ENCODE measurements at regions not wholly inside any gene's neighbourhood (a gene's known extent, or its start where the extent isn't known, plus 50 kb on each side); places are given as distances from the start of the nearest gene placed in this dataset.

DNA sequence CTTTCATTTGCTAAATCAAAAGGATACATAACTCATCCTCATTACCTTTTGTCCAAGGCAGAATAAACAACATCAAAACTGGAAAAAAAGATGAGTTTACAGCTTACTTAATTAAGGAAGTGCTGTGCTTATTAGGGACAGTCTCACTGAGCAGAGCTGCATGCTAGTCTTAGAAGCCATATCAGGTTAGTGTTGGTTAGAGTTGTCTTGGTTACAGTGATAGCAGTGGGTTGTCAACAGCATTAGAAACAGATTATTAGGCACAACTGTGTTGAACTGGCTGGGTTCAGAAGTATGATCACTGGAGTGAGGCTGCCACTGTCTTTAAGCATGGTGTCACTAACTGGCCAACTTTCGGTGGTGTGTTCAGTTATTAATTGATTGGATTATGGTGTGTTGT is 503.9 kb upstream of the IGFBP3 start:
- DNase-seq (ENCODE audit: low spot score): no peak
- Mint-ChIP-seq H3K4me3 (no peak overlapping the region), H3K27me3 (ENCODE audit: insufficient read depth) (no peaks in the 10 kb centered on the region), H3K9me3 (no peaks in the 10 kb centered on the region), H3K4me1 (ENCODE audit: low read depth) (no peaks in the 10 kb centered on the region), H3K27ac (no peak overlapping the region), H3K36me3 (ENCODE audit: low read depth) (no peaks in the 10 kb centered on the region)
- intact Hi-C loops (cut with micrococcal nuclease): no loop called here

DNA sequence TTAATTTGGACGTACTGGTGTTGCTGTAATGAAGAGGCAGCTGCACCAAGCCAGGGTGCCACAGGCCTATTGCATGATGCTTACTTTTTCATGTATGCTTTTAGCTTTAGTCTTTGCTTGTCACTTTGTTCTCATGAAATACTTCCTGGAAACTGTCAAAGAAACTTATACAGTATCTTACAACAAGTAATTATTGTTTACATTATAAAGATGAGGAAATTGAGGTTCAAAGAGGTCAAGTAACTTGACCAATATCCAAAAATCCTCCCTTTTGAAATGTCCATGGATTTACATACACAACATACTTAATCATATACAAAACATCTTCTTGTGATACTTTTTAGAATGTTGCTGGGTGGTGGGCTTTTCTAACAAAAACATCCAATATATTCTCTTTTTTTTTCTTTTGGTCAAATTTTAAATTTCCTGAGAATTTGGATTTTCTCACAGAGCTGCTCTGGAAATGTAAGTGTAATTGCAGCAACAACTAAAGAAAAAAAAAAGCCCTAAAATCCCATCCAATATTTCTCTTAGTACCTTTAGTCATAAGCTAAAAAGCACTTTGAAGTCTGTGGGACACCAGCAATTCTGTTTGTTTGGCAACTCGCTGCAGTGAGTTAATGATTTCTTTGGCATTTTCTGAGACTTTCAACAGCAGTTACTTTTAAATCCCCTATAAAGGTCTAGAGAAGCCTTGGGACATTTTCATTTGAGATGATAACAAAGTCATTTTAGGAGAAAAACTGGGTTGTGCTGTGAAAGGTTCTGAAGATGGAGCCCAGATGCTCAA is 500.6 kb upstream of the IGFBP3 start:
- Mint-ChIP-seq H3K9me3 (no peaks in the 10 kb centered on the region), H3K27ac (no peak overlapping the region), H3K36me3 (ENCODE audit: low read depth) (no peaks in the 10 kb centered on the region), H3K27me3 (ENCODE audit: insufficient read depth) (no peaks in the 10 kb centered on the region), H3K4me3 (no peak overlapping the region), H3K4me1 (ENCODE audit: low read depth) (no peaks in the 10 kb centered on the region)
- intact Hi-C loops (cut with micrococcal nuclease): no loop called here
- no peak for DNase-seq (ENCODE audit: low spot score)

DNA sequence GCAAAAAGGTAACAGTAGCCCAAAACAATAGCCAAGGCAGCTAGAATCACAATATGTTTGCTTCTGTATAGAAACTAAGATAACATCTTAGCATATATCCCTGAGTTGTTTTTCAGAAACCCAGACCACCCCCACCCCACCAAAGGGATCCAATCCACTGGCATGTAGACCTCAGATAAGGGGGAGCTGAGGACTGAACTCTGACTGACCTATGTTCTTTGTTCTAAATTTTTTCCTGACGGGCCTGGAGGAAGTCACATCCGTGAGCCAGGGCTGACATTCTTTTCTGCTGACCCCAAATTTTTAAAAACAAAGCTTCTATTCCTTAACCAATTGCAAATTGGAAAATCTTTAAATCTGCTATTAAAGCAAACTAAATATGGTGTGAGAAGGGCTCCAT is 493.9 kb upstream of the IGFBP3 start:
- intact Hi-C loops (cut with micrococcal nuclease): no loop called here
- no peak overlapping the region for H3K4me3 Mint-ChIP-seq
- H3K36me3 Mint-ChIP-seq (ENCODE audit: low read depth): no peaks in the 10 kb centered on the region
- peaks cover 8% of the 10 kb centered on the region for H3K9me3 Mint-ChIP-seq
- H3K27ac Mint-ChIP-seq: no peak overlapping the region
- DNase-seq (ENCODE audit: low spot score): no peak
- H3K27me3 Mint-ChIP-seq (ENCODE audit: insufficient read depth): peaks cover 3% of the 10 kb centered on the region
- H3K4me1 Mint-ChIP-seq (ENCODE audit: low read depth): no peaks in the 10 kb centered on the region

DNA sequence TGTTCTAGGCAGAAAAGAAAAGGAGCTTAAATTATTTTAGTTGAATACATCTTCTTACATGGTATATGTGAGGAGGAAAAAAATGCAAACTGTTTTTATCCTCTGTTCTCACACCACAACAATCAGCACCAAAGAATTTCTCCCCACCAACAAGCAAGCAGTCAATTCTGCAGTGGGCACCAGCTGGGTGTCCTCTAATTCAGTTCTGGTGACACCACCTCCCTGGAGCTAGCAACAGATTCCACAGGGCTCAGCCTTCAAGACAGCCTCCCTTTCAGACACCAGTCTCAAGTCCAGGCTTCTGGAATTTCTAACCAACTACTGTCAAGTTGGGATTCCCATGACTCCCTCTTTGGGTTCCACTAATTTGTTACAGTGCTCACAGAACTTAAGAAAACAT is 490.2 kb upstream of the IGFBP3 start:
- Mint-ChIP-seq H3K27me3 (ENCODE audit: insufficient read depth) (peaks cover 3% of the 10 kb centered on the region), H3K4me3 (no peak overlapping the region), H3K36me3 (ENCODE audit: low read depth) (no peaks in the 10 kb centered on the region), H3K27ac (no peak overlapping the region), H3K4me1 (ENCODE audit: low read depth) (no peaks in the 10 kb centered on the region), H3K9me3 (peaks cover 8% of the 10 kb centered on the region)
- no peak for DNase-seq (ENCODE audit: low spot score)
- intact Hi-C loops (cut with micrococcal nuclease): no loop called here

DNA sequence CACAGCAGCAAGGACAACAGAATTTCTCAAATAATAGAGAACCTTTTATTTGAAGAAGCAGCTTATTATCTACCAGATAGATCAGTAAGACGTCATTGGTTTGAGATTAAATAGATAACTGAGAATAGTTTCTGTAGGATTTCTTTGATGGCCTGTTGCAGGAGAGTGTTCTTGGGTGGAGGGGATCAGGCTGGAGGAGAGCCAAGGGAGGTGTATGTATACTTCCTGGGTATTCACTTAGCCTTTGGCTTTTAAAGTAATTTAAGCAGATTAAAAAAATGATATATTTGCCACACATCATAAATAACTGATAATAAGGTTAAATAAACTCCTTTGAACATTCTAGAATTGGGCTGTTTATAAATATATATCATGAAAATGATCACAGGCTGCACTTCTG is 486.1 kb upstream of the IGFBP3 start:
- intact Hi-C loops (cut with micrococcal nuclease): no loop called here
- no peaks in the 10 kb centered on the region for H3K9me3 Mint-ChIP-seq
- peaks cover 3% of the 10 kb centered on the region for H3K27me3 Mint-ChIP-seq (ENCODE audit: insufficient read depth)
- no peaks in the 10 kb centered on the region for H3K36me3 Mint-ChIP-seq (ENCODE audit: low read depth)
- H3K27ac Mint-ChIP-seq: no peak overlapping the region
- H3K4me1 Mint-ChIP-seq (ENCODE audit: low read depth): no peaks in the 10 kb centered on the region
- DNase-seq (ENCODE audit: low spot score): no peak
- no peak overlapping the region for H3K4me3 Mint-ChIP-seq

DNA sequence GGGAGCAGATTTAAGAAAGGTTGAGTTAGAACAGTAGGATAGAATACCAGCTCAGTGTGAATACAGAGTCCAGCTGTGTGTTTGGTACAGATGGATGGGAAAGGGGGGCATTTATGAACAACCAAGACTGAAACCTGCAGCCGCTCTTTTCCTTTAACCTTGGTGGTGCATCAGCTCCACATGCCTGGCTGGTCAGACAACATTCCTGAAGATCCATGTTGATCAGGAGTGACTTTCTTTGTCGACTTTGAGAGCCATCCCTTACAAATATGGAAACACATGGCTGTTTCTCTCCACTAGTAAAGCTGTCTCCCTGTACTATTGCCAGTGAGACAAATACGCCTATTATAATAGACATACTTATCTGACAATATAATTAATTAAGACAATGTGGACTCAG is 476.5 kb upstream of the IGFBP3 start:
- DNase-seq (ENCODE audit: low spot score): no peak
- peaks cover 3% of the 10 kb centered on the region for H3K9me3 Mint-ChIP-seq
- H3K27me3 Mint-ChIP-seq (ENCODE audit: insufficient read depth): no peaks in the 10 kb centered on the region
- H3K36me3 Mint-ChIP-seq (ENCODE audit: low read depth): no peaks in the 10 kb centered on the region
- H3K4me3 Mint-ChIP-seq: no peak overlapping the region
- no peaks in the 10 kb centered on the region for H3K4me1 Mint-ChIP-seq (ENCODE audit: low read depth)
- intact Hi-C loops (cut with micrococcal nuclease): no loop called here
- H3K27ac Mint-ChIP-seq: no peak overlapping the region

DNA sequence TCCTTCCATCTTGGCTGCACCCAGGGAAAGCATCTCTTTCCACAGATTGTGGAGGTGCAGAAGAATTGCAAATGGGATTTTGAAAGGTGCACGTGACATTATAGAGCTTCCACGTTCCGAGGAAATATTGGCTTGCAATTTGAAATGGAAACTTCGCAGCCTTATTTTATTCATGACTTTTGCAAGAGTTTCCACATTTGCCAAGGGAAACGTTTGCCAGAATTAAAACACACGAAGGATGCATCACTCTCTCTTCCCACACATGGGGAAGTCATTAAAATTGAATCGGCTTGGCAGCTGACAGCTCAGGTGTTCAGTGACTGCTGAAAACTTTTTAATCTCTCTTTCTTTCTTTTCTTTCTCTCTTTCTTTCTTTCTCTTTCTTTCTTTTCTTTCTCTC is 475.4 kb upstream of the IGFBP3 start:
- Mint-ChIP-seq H3K4me3 (no peak overlapping the region), H3K4me1 (ENCODE audit: low read depth) (no peaks in the 10 kb centered on the region), H3K36me3 (ENCODE audit: low read depth) (no peaks in the 10 kb centered on the region), H3K9me3 (peaks cover 3% of the 10 kb centered on the region), H3K27me3 (ENCODE audit: insufficient read depth) (no peaks in the 10 kb centered on the region), H3K27ac (no peak overlapping the region)
- intact Hi-C loops (cut with micrococcal nuclease): no loop called here
- no peak for DNase-seq (ENCODE audit: low spot score)

DNA sequence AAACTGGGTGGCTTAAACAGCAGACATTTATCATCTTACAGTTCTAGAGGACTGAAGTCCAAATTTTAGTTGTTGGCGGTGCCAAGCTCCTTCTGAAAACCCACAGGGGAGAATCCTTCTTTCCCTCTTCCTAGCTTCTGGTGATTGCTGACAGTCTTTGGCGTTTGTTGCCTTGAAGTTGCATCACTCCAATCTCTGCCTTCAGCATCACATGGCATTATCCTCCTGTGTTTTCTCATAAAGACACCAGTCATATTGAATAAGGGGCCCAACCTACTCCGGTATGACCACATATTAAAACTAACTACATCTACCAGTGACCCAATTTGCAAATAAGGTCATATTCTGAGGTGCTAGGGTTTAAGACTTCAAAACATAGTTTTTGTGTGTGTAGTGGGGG is 472.1 kb upstream of the IGFBP3 start:
- no peak for DNase-seq (ENCODE audit: low spot score)
- Mint-ChIP-seq H3K27me3 (ENCODE audit: insufficient read depth) (no peaks in the 10 kb centered on the region), H3K27ac (no peak overlapping the region), H3K9me3 (peaks cover 3% of the 10 kb centered on the region), H3K4me1 (ENCODE audit: low read depth) (no peaks in the 10 kb centered on the region), H3K4me3 (no peak overlapping the region), H3K36me3 (ENCODE audit: low read depth) (no peaks in the 10 kb centered on the region)
- intact Hi-C loops (cut with micrococcal nuclease): no loop called here

DNA sequence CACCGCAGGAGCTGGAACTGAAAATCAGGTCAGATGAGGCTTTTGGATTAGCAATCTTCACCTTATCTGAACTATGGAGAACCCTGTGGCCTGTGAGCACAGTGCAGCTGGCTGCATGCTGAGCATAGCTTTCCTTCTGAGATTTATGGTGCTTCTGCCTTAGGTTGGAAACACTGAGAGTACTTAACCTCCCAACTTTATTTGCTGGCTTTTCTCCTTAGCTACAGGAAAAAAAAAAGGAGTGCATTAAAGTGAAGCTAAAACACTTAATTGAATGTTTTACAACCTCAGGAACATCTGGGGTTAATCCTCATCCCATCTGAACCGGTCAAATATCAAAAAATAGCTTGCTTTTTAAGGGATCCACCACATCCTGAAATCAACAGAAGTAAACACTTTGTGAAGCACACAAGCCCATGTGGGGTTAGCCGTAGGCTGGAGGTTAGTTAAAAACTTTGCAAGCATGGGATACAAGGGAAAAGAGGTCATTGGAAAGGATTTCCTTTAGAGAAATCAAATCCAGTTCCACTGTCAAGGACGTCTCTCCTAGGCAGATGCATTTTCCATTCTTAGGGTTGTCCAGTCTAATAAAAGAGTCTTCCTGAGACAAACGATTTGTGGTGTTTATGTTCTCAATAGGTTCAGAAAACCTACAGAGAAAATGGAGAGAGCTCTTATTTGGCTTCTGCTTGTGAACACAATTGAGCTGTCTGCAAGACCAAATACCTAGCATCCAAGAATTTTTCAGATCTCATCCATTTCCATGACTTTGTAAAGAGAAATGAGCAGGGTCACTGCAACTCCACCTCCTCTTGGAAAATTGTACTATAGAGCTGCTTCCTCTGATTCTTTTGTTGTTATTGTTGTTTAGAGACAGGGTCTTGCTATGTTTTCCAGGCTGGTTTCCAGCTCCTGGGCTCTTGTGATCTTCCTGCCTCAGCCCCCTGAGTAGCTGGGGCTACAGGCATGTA is 470.4 kb upstream of the IGFBP3 start:
- Mint-ChIP-seq H3K4me3 (no peak overlapping the region), H3K36me3 (ENCODE audit: low read depth) (no peaks in the 10 kb centered on the region), H3K4me1 (ENCODE audit: low read depth) (no peaks in the 10 kb centered on the region), H3K27ac (no peak overlapping the region), H3K9me3 (peaks cover 3% of the 10 kb centered on the region), H3K27me3 (ENCODE audit: insufficient read depth) (no peaks in the 10 kb centered on the region)
- intact Hi-C loops (cut with micrococcal nuclease): no loop called here
- no peak for DNase-seq (ENCODE audit: low spot score)

DNA sequence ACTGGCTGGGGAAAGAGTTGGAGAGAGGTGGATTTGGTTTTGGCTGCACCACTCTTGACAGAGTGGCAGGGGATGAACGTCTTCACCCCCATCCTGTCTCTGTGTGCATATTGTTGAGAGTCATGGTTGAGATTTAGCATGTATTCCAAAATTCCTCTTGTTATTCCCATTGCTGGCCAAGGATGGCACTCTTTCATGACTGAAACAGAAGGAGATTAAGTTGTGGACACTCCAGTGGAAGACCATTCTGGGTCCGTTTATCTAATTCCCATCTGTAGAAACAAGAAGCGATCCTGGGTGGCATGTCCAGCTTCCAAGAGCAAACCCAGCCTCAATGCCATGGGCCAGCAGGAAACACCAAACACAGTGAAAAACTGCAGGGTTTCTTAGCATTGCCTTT is 469.0 kb upstream of the IGFBP3 start:
- intact Hi-C loops (cut with micrococcal nuclease): no loop called here
- peaks cover 3% of the 10 kb centered on the region for H3K9me3 Mint-ChIP-seq

DNA sequence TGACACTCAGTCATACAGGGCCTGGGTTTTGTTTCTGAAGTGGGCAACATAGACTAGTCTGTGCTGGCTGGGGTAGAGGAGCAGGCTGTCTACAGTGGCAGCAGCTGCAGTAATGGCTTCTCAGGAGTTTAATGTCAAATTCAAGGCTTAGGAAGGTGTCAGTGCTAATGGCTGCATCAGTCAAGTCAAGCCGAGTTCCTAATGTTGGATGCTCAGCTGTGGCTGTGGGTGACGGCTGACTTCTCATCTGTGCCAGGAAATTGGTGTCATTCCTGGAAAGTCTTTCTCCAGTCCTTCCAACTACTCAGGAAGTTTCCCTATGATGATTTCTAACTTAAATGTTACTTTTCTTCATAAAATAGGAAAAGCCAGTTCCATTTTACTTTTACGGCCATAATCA is 468.1 kb upstream of the IGFBP3 start:
- peaks cover 3% of the 10 kb centered on the region for H3K9me3 Mint-ChIP-seq
- DNase-seq (ENCODE audit: low spot score): no peak
- no peaks in the 10 kb centered on the region for H3K36me3 Mint-ChIP-seq (ENCODE audit: low read depth)
- no peaks in the 10 kb centered on the region for H3K27me3 Mint-ChIP-seq (ENCODE audit: insufficient read depth)
- H3K4me3 Mint-ChIP-seq: no peak overlapping the region
- intact Hi-C loops (cut with micrococcal nuclease): no loop called here
- H3K4me1 Mint-ChIP-seq (ENCODE audit: low read depth): no peaks in the 10 kb centered on the region
- no peak overlapping the region for H3K27ac Mint-ChIP-seq

More for the DNA sequence above, 469.0 kb upstream of the IGFBP3 start:
- Mint-ChIP-seq H3K4me1 (ENCODE audit: low read depth) (no peaks in the 10 kb centered on the region), H3K27me3 (ENCODE audit: insufficient read depth) (no peaks in the 10 kb centered on the region), H3K4me3 (no peak overlapping the region), H3K36me3 (ENCODE audit: low read depth) (no peaks in the 10 kb centered on the region), H3K27ac (no peak overlapping the region)
- no peak for DNase-seq (ENCODE audit: low spot score)

DNA sequence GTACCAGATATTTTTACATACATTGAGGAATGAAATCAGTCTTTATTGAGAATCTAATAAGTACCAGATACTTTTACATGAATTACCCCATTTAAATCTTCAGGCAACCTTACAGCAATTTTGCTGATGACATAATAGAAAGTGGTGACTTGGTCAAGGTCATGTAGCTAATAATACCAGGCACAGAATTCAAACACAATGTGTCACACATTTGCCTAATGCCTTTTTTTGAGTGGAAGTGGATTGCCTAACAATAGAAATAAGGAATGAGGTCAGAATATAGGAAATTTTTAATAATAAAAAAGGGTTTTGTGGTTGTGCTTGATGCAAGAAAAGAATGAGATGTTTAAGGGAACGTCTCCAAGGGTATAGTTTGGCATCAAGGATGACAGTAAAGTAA is 466.6 kb upstream of the IGFBP3 start:
- Mint-ChIP-seq H3K27ac (no peak overlapping the region), H3K4me1 (ENCODE audit: low read depth) (no peaks in the 10 kb centered on the region), H3K36me3 (ENCODE audit: low read depth) (no peaks in the 10 kb centered on the region), H3K27me3 (ENCODE audit: insufficient read depth) (no peaks in the 10 kb centered on the region), H3K9me3 (peaks cover 3% of the 10 kb centered on the region), H3K4me3 (no peak overlapping the region)
- no peak for DNase-seq (ENCODE audit: low spot score)
- intact Hi-C loops (cut with micrococcal nuclease): no loop called here
